Esophagus squamous epithelium (tissue), 4 donors: ENCODE measurements at regions not wholly inside any gene's neighbourhood (a gene's known extent, or its start where the extent isn't known, plus 50 kb on each side); places are given as distances from the start of the nearest gene placed in this dataset.

Experiments
- POLR2A ChIP-seq, 4 donors: fragments of 450-650 bp; IDR thresholded peaks; one replicate each; pipeline ENCODE4 v1.6.1; 2017; ENCODE audit warnings: antibody characterized with exemption in 4 of 4, mild to moderate bottlenecking in 4 of 4, moderate library complexity in 3 of 4
- TF ChIP-seq, protein P1 (sequence below), 6 experiments: fragments of 450-650 bp in 4 of 6; fragments of 200-600 bp in 2 of 6; sonication (generic) in 2 of 6; IDR thresholded peaks; one replicate each; pipeline ENCODE4 v1.5.1; 2016 to 2019; ENCODE audit warnings: antibody characterized with exemption in 6 of 6, mild to moderate bottlenecking in 4 of 6, moderate library complexity in 4 of 6

DNA sequence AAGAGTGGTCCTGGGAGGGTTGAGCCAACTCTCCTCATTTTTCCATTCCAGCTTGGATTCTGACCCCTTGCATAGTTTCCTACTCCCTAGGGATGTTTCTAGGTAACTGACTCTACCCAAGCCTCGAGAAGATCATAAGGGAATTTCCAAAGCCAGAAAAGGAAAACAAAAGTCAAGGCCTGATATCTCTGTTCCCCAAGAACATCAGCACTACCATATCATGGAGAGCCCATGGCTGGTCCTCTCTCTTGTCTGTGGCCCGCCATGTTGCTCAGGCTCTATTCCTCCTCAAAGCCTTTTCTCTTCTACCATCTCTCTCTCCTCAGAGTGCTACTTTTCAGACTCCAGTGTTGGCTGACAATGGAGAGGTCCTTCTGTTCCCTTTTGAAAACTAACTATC lies 99.6 kb upstream of the KLF7 start:
- TF ChIP-seq, protein P1, sequence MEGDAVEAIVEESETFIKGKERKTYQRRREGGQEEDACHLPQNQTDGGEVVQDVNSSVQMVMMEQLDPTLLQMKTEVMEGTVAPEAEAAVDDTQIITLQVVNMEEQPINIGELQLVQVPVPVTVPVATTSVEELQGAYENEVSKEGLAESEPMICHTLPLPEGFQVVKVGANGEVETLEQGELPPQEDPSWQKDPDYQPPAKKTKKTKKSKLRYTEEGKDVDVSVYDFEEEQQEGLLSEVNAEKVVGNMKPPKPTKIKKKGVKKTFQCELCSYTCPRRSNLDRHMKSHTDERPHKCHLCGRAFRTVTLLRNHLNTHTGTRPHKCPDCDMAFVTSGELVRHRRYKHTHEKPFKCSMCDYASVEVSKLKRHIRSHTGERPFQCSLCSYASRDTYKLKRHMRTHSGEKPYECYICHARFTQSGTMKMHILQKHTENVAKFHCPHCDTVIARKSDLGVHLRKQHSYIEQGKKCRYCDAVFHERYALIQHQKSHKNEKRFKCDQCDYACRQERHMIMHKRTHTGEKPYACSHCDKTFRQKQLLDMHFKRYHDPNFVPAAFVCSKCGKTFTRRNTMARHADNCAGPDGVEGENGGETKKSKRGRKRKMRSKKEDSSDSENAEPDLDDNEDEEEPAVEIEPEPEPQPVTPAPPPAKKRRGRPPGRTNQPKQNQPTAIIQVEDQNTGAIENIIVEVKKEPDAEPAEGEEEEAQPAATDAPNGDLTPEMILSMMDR (IDR thresholded peaks at IDR 0.05), result no peak
- TF ChIP-seq POLR2A (IDR thresholded peaks at IDR 0.05), result no peak
